GM21381 (cell line): ENCODE measurements at regions not wholly inside any gene's neighbourhood (a gene's known extent, or its start where the extent isn't known, plus 50 kb on each side); places are given as distances from the start of the nearest gene placed in this dataset.

Source experiments
- ATAC-seq: cut with Tn5 transposase; IDR thresholded peaks from one replicate; pipeline ENCODE4 v1.9.1; 2021; ENCODE audit warnings: mild to moderate bottlenecking, moderate library complexity; ENCODE audit not compliant: unreplicated experiment

DNA sequence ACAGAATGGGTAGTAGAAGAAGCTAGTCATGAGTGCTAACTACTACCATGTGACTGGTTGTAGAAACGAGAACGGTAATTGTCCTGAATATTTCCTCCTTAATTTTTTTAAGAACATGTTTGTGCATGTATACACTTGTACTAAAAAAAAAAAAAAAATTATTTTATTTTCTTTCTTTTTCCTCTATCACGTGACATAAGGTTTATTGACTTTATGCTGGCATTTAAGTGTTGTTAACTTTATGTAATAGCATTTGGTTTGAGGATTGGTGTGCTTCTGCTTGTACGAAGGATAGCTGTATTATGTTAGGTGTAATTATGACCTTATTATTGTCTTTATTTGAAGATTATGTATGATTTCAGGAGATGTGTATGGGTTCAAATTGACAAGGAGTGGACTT is 349.1 kb upstream of the PTPRD start:
- no peak for ATAC-seq

DNA sequence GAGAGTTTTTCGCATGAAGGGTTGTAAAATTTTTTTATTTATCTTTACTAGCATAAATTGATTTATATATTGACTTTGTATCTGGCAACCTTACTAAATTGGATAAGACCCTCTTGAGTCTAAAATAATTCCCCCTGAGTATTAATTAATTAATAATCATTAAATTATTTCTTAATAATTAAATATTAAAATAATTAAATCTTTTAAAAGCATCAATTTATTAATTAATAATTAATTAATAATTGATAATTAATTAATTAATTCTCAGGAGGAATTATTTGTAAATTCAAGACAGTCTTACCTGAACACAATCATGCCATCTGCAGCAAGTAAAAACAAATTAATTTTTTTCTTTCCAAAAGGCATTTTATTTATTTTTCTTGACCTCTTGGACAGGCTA is 370.4 kb upstream of the PTPRD start:
- no peak for ATAC-seq

DNA sequence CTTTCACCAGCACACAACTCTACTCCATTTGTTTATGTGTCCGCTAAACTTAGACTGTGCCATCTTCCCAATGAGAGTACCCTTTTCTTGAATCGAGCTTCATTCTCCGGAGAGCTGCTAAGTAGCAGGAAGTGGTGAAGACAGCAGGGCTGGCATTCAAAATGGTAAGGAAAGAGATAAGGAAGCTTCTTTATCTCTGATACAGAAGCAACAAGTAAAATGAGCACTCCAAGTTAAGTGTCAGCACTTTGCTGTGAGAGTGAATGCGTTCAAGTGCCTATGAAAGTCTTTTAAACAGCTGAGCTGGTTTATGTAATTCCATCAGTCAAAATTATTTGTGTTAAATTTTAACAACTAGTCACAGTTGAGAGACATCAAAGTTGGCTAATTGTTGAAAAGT is 386.8 kb upstream of the PTPRD start:
- no peak for ATAC-seq

DNA sequence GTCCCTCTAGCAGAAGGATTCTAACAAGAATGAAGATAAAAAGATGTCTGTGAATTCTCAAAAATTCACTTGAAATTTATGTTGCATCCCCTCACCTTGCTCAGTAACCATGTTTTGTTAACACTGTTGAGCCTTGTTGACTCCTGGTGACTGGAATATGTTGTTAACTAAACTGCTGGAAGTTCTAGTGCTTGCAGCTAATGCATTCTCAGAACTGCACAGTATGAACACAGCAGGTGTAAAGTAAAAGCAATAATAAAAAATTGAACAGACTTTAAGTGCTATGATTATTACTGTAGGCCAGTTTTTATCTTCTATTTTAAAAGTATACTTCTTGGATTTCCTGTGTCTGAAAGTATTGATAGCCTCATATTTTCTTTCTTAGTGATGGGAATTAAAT is 388.7 kb upstream of the PTPRD start:
- no peak for ATAC-seq

GRCh38 chr9:11002705-11003104 is 389.9 kb upstream of the PTPRD start:
- ATAC-seq: no peak

DNA sequence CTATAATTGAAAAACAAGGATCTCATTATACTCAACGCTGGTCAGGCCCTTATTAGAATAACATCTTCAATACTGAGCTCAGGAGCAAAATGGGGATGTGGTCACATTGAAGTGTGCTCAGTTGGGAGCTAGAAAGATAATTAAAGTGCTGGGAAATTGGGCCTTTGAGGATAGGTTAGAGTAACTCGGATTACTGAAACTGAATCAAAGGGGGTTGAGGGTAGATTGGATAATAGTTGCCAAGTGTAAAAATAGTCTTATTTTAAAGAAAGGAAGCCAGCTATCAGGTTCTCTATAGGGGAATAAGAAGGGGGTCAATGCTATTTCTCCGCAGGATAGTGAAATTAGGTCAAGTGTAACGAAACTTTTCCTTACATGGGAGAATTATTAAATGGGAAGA is 391.0 kb upstream of the PTPRD start:
- no peak for ATAC-seq

DNA sequence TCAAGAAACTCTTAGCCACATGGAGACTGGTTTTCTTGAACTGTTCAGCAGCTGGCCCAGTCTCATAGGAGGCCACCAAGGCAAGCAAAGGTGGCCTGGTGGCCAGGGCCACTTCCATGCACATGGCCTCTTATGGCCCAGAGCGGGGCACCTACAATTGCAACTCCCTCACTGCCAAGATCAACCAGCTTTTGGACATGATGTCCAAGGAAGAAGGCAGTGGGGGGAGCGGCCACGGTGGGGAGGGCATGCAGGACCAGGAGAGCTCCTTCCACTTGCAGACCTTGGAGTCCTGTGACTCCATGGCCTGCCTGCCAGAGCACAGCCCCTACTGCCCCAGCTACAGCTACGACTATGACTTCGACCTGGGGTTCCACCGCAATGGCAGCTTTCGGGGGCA is 398.9 kb upstream of the PTPRD start:
- no peak for ATAC-seq

- ATAC-seq: no peak
Measured at GRCh38 chr9:11016081-11016480, 403.3 kb upstream of the PTPRD start.

DNA sequence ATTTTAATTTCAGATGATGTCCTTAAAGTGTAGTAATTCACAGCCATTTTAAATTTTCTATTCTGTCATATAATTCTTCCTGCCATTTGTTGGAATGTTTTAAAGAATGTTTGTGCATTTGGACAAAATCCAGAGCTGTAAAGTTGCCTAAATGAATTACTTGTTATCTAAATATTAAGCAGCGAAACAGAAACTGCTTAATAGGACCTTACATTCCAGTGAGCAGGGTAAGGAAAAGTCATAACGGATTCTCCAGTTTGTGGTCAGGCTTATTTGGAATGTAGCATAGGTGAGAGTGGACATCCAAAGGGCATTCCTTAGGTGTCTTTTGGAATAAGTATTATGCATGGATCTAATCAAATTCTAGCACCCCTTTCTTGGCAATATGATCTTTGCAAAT is 410.4 kb upstream of the PTPRD start:
- no peak for ATAC-seq

- no peak for ATAC-seq
Measured at GRCh38 chr9:11025775-11026174, 413.0 kb upstream of the PTPRD start.

DNA sequence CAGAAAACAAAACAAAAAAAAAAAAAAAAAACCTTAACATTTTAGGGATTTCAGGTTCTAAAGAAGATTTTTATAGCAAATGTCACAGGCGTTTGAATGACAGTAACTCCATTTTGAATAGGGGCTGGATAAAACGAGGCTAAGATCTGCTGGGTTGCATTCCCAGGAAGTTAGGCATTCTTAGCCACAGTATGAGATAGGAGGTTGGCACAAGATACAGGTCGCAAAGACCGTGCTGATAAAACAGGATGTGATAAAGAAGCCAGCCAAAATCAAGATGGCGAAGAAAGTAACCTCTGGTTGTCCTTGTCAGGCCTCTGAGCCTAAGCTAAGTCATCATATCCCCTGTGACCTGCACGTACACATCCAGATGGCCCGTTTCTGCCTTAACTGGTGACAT is 425.6 kb upstream of the PTPRD start:
- ATAC-seq: no peak

- no peak for ATAC-seq
Measured at GRCh38 chr9:11039006-11039405, 426.2 kb upstream of the PTPRD start.

GRCh38 chr9:11045589-11045988 is 432.8 kb upstream of the PTPRD start:
- no peak for ATAC-seq

- ATAC-seq: no peak
Measured at GRCh38 chr9:11063263-11063662, 450.5 kb upstream of the PTPRD start.

DNA sequence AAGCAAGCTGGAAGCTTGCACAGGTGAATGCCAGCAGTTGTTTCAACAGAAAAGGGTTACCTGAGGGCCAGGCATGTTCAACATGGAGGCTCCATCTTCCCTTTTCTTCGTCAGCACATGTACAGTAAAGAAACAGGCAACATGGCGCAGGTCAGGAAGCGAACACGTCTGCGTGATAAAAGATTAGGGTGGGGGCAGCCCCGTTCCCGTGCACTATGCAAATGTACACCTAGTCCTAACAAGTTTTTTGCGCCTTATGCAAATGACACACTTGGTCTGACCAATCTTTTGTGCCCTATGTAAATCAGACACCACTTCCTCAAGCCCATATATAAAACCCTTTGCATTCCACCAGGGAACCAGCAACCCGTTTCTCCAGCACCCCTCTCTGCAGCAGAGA is 452.1 kb upstream of the PTPRD start:
- no peak for ATAC-seq

DNA sequence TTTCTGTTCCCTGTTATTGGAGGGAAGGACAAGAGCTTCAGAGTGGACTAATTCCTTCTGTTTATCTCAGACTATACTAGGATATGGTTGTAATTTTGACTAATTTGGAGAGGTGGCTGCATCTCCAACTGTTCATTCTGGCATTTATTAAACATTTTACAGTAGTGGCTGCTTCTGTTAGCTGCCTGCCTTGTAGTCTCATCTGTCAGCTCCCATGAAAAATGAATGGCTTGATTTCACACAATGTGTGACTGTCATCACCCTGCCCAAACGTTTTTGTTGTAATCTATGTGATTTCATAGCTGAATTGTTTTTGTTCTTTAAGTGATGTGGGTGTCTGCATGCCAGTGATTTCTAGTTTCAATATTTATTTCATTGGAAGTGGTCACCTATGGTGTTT is 459.4 kb upstream of the PTPRD start:
- no peak for ATAC-seq

DNA sequence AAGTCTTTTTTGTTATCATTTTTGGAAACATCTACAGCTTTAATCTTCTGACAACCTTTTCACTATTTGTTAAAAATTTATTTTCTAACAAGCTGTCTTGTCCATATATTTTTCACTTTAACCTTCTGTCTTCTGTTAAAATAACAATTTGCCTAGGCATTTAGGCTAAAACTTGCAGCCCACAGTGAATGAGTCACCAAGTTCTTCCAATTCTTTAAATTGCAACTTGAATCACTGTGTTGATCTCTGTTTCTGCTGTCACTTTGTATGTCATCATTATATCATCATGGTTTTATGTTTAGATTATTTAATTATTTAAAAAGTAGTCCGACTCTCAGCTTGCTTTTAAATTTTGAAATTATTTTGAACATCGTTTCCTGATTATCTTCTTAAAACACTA is 473.8 kb upstream of the PTPRD start:
- ATAC-seq: no peak

DNA sequence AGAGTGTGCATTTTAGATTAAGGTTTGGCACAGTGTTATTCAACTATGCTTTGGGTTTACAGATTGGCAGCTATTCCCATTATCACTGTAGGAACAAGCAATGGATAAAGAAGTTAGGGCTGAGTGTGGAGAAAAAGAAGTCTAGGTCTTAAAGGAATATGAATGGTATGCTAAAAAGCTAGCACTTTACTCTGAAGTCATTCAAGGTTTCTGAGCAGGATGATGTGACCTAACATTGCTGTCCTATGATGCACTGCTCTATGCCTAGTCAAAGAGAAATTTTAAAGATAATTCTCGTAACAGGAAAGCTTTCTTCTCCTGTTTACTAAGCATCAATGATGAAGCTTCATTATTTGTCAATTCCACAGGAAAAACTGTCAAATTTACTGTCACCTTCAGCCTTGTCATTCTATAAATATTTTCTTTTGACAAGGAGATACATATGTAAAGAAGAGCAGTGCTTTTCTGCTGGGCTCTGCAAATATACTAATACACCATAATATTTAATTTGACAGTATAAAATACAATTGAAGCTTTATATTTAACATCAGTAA is 476.1 kb upstream of the PTPRD start:
- no peak for ATAC-seq

DNA sequence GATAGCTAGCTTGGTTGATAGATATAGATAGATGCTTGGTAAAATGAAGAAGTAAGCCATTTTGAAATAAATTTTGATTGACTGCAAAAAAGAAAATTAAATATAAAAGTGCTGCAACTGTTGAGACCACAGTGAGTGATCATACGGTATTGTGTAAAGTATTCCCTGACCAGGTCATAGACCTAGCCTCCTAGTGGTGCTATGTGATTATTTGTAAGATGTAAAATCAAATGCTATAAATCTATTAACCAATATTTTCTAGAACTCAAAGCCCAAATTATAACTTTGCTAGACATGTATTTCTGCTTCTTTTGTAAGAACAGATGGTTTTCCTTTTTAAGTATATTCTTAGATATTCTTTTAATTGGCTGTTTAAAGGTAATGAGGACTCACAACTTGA is 480.2 kb upstream of the PTPRD start:
- ATAC-seq: no peak

DNA sequence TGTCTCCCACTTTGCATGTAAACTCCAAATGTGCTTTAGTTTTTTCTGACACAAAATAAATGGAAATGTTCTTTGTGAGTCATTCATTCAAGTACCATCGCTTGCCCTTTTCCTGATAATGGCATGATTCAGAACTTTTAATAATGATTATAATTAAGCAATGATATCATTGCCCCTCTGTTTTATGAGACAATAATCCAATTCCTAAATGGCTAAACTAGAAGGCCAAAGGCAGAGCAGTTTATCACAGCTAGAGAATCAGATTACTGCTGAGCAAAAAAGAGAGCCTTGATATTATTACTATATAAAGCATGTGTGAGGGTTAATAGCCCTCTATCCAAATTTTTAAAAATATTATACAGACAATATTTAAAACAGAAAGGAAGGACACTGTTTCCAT is 484.2 kb upstream of the PTPRD start:
- no peak for ATAC-seq

DNA sequence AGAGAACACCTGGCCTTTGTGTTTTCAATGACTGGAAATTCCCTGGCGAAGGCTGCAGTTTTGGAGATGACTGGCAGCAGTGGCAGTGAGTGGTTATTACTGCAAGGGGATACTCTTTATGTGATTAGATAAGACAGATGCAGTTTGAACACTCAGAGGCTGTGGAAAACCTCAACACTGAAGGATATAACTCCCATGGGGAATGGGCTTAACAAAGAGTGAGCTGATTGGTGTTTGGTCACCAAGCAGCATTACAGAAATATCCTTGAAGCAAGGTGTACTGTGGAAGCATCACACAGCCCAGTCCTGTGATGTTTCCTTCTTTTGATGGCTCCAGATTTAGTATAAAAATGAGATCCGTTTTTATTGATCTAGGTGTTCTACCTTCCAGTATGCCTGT is 490.7 kb upstream of the PTPRD start:
- no peak for ATAC-seq

DNA sequence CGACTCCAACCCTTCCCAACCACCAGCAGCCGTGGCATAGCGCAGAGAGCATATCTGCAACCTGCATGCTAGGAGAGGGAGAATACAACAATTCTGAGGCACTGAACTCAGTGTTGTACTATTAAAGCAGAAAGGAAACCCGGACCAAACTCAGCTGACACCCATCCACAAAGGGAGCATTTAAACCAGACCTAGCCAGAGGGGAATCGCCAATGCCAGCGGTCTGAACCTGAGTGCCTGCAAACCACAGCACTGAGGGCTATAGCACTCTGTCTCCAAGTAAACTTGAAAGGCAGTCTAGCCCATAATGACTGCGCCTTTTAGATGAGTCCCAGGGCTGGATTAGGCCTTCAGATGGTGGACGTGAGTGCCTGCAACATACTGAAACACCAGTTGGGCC is 494.4 kb upstream of the PTPRD start:
- ATAC-seq: no peak

DNA sequence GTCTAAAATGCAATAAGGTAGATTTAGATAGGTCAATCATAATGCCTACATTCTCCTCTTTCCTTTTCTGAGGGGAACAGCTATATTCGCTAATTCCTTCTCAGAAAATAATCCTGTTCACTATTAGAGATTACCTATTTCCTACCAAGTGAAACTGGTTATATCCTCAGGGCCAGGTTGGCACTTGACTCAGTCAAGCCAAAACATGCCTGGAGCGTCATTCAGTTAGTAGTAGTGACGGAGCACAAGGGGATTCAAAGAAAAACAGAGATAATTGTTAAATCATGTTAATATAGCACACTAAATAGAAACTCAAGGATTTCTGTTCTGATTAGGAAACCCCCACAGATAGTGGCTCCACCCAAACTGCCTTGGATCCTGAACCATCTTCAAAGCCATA is 515.4 kb upstream of the PTPRD start:
- no peak for ATAC-seq

- ATAC-seq: no peak
Measured at GRCh38 chr9:11135851-11136250, 523.0 kb upstream of the PTPRD start.
